ENCODE measurements at regions not wholly inside any gene's neighbourhood (a gene's known extent, or its start where the extent isn't known, plus 50 kb on each side); places are given as distances from the start of the nearest gene placed in this dataset.

DNA sequence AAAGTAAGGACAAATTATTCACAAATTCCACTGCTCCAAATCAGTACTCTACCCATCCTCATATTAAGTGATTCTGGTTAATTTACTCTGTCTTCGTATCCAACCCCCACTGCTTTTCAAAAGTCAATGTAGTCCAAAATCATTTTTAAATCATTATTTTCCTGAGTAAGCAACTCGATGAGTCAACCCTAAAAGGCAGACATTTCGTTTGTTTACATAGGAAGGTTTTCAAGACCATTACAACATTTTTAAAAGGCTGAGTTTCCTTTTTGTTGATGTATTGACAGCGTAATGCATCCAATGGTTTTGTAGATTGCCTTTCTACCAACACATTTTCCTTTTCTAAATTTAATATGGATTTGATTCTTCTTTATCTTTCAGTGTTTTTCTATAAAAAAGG, 523.0 kb upstream of the ANKRD30A start:
- no peak overlapping the region for H2AFZ ChIP-seq (ENCODE audit: control insufficient read depth, low read depth, low read length)
- no peak overlapping the region for H3K9ac ChIP-seq (ENCODE audit: control insufficient read depth, insufficient read depth, low read length)
- in situ Hi-C loops (cut with MboI) (no loop called here), intact Hi-C loops (cut with micrococcal nuclease; ENCODE audit: unreplicated experiment) (no loop called here)
- ChIA-PET POLR2A (no interaction called here), SMC1A (ENCODE audit: uncharacterized antibody, unreplicated experiment) (no interaction called here), RAD21 (ENCODE audit: unreplicated experiment) (no interaction called here), CTCF (no interaction called here)
- no peak for ATAC-seq
- BruUV-seq (replicated peaks) = no TSS peak
- H3K27me3 ChIP-seq (replicated peaks in 1 of 2; ENCODE audit: control insufficient read depth in 2 of 2, insufficient read depth in 2 of 2, low read length in 1 of 2) = no peaks in the 10 kb centered on the region
- no peak for FAIRE-seq
- H3K36me3 ChIP-seq (ENCODE audit: control insufficient read depth in 2 of 2, insufficient read depth in 2 of 2, low read length in 1 of 2) = no peaks in the 10 kb centered on the region
- no peaks in the 10 kb centered on the region for H3K9me3 ChIP-seq (replicated peaks; ENCODE audit: control insufficient read depth, insufficient read depth, low read length)
- H3K79me2 ChIP-seq (ENCODE audit: control insufficient read depth, insufficient read depth, low read length) = no peaks in the 10 kb centered on the region
- 1% methylated on average over 4 of the region's 4 CpGs for WGBS (ENCODE audit: insufficient coverage, insufficient replicate concordance, low lambda C conversion rate, missing lambda C conversion rate)
- no peak overlapping the region for H3K27ac ChIP-seq (ENCODE audit: control insufficient read depth, insufficient read depth)
- no peak overlapping the region for H3K4me2 ChIP-seq (ENCODE audit: control insufficient read depth, insufficient read depth)
- no peaks in the 10 kb centered on the region for H4K20me1 ChIP-seq (ENCODE audit: control insufficient read depth, insufficient read depth)
- TF ChIP-seq, protein P1, sequence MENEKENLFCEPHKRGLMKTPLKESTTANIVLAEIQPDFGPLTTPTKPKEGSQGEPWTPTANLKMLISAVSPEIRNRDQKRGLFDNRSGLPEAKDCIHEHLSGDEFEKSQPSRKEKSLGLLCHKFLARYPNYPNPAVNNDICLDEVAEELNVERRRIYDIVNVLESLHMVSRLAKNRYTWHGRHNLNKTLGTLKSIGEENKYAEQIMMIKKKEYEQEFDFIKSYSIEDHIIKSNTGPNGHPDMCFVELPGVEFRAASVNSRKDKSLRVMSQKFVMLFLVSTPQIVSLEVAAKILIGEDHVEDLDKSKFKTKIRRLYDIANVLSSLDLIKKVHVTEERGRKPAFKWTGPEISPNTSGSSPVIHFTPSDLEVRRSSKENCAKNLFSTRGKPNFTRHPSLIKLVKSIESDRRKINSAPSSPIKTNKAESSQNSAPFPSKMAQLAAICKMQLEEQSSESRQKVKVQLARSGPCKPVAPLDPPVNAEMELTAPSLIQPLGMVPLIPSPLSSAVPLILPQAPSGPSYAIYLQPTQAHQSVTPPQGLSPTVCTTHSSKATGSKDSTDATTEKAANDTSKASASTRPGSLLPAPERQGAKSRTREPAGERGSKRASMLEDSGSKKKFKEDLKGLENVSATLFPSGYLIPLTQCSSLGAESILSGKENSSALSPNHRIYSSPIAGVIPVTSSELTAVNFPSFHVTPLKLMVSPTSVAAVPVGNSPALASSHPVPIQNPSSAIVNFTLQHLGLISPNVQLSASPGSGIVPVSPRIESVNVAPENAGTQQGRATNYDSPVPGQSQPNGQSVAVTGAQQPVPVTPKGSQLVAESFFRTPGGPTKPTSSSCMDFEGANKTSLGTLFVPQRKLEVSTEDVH (IDR thresholded peaks at IDR 0.05; ENCODE audit: low read depth, partially characterized antibody) = no peak
- TF ChIP-seq MLLT1 (IDR thresholded peaks at IDR 0.05) (no peak), RFX5 (IDR thresholded peaks at IDR 0.05; ENCODE audit: low read depth, low read length) (no peak), KAT2A (conservative IDR thresholded peaks at IDR 0.05; ENCODE audit: control insufficient read depth, low read depth, low read length) (no peak), TBL1XR1 (IDR thresholded peaks at IDR 0.05; ENCODE audit: low read depth, low read length) (no peak), SPI1 (IDR thresholded peaks at IDR 0.05; ENCODE audit: borderline replicate concordance, insufficient read depth, low read depth, low read length) (no peak), ZNF384 (IDR thresholded peaks at IDR 0.05; ENCODE audit: borderline replicate concordance, low read depth, low read length) (no peak), NFYB (IDR thresholded peaks at IDR 0.05; ENCODE audit: insufficient read depth, low read depth, low read length) (no peak), JUNB (IDR thresholded peaks at IDR 0.05) (no peak), NR2F1 (conservative IDR thresholded peaks at IDR 0.05) (no peak), ZNF24 (IDR thresholded peaks at IDR 0.05) (no peak), ZNF207 (IDR thresholded peaks at IDR 0.05; ENCODE audit: borderline replicate concordance) (no peak), PML (IDR thresholded peaks at IDR 0.05; ENCODE audit: low read length) (no peak), LARP7 (IDR thresholded peaks at IDR 0.05) (no peak), ZNF217 (IDR thresholded peaks at IDR 0.05) (no peak), POLR2AphosphoS5 (IDR thresholded peaks at IDR 0.05; ENCODE audit: low read length) (no peak)
- TF ChIP-seq, protein P2, sequence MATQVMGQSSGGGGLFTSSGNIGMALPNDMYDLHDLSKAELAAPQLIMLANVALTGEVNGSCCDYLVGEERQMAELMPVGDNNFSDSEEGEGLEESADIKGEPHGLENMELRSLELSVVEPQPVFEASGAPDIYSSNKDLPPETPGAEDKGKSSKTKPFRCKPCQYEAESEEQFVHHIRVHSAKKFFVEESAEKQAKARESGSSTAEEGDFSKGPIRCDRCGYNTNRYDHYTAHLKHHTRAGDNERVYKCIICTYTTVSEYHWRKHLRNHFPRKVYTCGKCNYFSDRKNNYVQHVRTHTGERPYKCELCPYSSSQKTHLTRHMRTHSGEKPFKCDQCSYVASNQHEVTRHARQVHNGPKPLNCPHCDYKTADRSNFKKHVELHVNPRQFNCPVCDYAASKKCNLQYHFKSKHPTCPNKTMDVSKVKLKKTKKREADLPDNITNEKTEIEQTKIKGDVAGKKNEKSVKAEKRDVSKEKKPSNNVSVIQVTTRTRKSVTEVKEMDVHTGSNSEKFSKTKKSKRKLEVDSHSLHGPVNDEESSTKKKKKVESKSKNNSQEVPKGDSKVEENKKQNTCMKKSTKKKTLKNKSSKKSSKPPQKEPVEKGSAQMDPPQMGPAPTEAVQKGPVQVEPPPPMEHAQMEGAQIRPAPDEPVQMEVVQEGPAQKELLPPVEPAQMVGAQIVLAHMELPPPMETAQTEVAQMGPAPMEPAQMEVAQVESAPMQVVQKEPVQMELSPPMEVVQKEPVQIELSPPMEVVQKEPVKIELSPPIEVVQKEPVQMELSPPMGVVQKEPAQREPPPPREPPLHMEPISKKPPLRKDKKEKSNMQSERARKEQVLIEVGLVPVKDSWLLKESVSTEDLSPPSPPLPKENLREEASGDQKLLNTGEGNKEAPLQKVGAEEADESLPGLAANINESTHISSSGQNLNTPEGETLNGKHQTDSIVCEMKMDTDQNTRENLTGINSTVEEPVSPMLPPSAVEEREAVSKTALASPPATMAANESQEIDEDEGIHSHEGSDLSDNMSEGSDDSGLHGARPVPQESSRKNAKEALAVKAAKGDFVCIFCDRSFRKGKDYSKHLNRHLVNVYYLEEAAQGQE (IDR thresholded peaks at IDR 0.05; ENCODE audit: low read depth, low read length) = no peak
- TF ChIP-seq, protein P3, sequence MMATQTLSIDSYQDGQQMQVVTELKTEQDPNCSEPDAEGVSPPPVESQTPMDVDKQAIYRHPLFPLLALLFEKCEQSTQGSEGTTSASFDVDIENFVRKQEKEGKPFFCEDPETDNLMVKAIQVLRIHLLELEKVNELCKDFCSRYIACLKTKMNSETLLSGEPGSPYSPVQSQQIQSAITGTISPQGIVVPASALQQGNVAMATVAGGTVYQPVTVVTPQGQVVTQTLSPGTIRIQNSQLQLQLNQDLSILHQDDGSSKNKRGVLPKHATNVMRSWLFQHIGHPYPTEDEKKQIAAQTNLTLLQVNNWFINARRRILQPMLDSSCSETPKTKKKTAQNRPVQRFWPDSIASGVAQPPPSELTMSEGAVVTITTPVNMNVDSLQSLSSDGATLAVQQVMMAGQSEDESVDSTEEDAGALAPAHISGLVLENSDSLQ (IDR thresholded peaks at IDR 0.05) = no peak
- no peaks in the 10 kb centered on the region for H3K4me1 ChIP-seq (ENCODE audit: control insufficient read depth, insufficient read depth, low read length)
- DNase-seq (ENCODE audit: low read depth, low spot score) = no peak
- H3K4me3 ChIP-seq = no peak overlapping the region
